HG03159 (cell line): ENCODE measurements at regions not wholly inside any gene's neighbourhood (a gene's known extent, or its start where the extent isn't known, plus 50 kb on each side); places are given as distances from the start of the nearest gene placed in this dataset.
"Not testable (repeated sequence)": the region's sequence is repeated elsewhere in the genome, so short reads cannot be mapped to it uniquely, and the experiment has no call there.

Experiments used
- ATAC-seq: cut with Tn5 transposase; IDR thresholded peaks from one replicate; pipeline ENCODE4 v1.9.1; 2021; ENCODE audit warnings: mild to moderate bottlenecking, moderate library complexity; ENCODE audit not compliant: unreplicated experiment

- no peak for ATAC-seq
Measured at GRCh38 chr5:169415948-169416347, 115.0 kb upstream of the SLIT3 start.

- ATAC-seq: no peak
Measured at GRCh38 chr5:169415371-169415770, 114.4 kb upstream of the SLIT3 start.

- no peak for ATAC-seq
Measured at GRCh38 chr5:169413416-169413815, 112.5 kb upstream of the SLIT3 start.

- no peak for ATAC-seq
Measured at GRCh38 chr5:169412831-169413230, 111.9 kb upstream of the SLIT3 start.

- no peak for ATAC-seq
Measured at GRCh38 chr5:169411786-169412430, 111.0 kb upstream of the SLIT3 start.

GRCh38 chr5:169410996-169411783 is 110.3 kb upstream of the SLIT3 start:
- ATAC-seq: no peak

GRCh38 chr5:169408731-169409130 is 107.8 kb upstream of the SLIT3 start:
- no peak for ATAC-seq

GRCh38 chr5:169408171-169408570 is 107.2 kb upstream of the SLIT3 start:
- no peak for ATAC-seq

GRCh38 chr5:169404223-169404622 is 103.3 kb upstream of the SLIT3 start:
- no peak for ATAC-seq

- no peak for ATAC-seq
Measured at GRCh38 chr5:169398515-169398914, 97.6 kb upstream of the SLIT3 start.

- ATAC-seq: no peak
Measured at GRCh38 chr5:169395136-169395535, 94.2 kb upstream of the SLIT3 start.

- no peak for ATAC-seq
Measured at GRCh38 chr5:169394371-169394770, 93.4 kb upstream of the SLIT3 start.

GRCh38 chr5:169393907-169394306 is 93.0 kb upstream of the SLIT3 start:
- ATAC-seq: no peak

- no peak for ATAC-seq
Measured at GRCh38 chr5:169390265-169390664, 89.3 kb upstream of the SLIT3 start.

GRCh38 chr5:169389318-169389717 is 88.4 kb upstream of the SLIT3 start:
- no peak for ATAC-seq

- no peak for ATAC-seq
Measured at GRCh38 chr5:169385636-169386035, 84.7 kb upstream of the SLIT3 start.

- ATAC-seq: no peak
Measured at GRCh38 chr5:169384661-169385060, 83.7 kb upstream of the SLIT3 start.

GRCh38 chr5:169374761-169375160 is 73.8 kb upstream of the SLIT3 start:
- no peak for ATAC-seq

GRCh38 chr5:169374111-169374510 is 73.2 kb upstream of the SLIT3 start:
- no peak for ATAC-seq

GRCh38 chr5:169371801-169372200 is 70.9 kb upstream of the SLIT3 start:
- ATAC-seq: not testable (repeated sequence)

GRCh38 chr5:169369130-169369529 is 68.2 kb upstream of the SLIT3 start:
- ATAC-seq: no peak

GRCh38 chr5:169367861-169368260 is 66.9 kb upstream of the SLIT3 start:
- no peak for ATAC-seq

- ATAC-seq: no peak
Measured at GRCh38 chr5:169357291-169357690, 56.4 kb upstream of the SLIT3 start.
